ENCODE measurements at regions not wholly inside any gene's neighbourhood (a gene's known extent, or its start where the extent isn't known, plus 50 kb on each side); places are given as distances from the start of the nearest gene placed in this dataset.

- TF ChIP-seq POLR2A (IDR thresholded peaks at IDR 0.05; ENCODE audit: low read depth, low read length) (no peak), TAF1 (IDR thresholded peaks at IDR 0.05; ENCODE audit: low read depth, low read length) (no peak), POLR2AphosphoS5 (IDR thresholded peaks at IDR 0.05; ENCODE audit: low read depth, low read length) (no peak)
Observed at GRCh38 chr15:38062696-38063095, 128.3 kb downstream of the TMCO5A start.

Data from GM12891 (cell line).